Heart right ventricle (tissue), 16 donors: ENCODE measurements at regions not wholly inside any gene's neighbourhood (a gene's known extent, or its start where the extent isn't known, plus 50 kb on each side); places are given as distances from the start of the nearest gene placed in this dataset.
"Not testable (repeated sequence)": the region's sequence is repeated elsewhere in the genome, so short reads cannot be mapped to it uniquely, and the experiment has no call there.

Experiments used
- ATAC-seq, 8 donors: fragments of 200-7000 bp; cut with Tn5 transposase; one replicate each; pipeline ENCODE4 v1.9.1; 2020; ENCODE audit warnings: mild to moderate bottlenecking in 8 of 8, moderate library complexity in 8 of 8, moderate number of reproducible peaks in 1 of 8
- DNase-seq, 2 donors: peaks; one replicate each; pipeline ENCODE4 v3.0.0-alpha.2; 2020
- H3K27ac ChIP-seq, 10 donors: fragments of 200-600 bp; sonication (generic) in 2 of 10; one replicate each; pipeline versions ENCODE4 v1.5.0 to v1.8.0; 2020 to 2022; ENCODE audit warnings: mild to moderate bottlenecking in 3 of 10
- H3K27me3 ChIP-seq, 7 donors: fragments of 200-600 bp; one replicate each; pipeline ENCODE4 v1.8.0; 2021 to 2022; ENCODE audit warnings: mild to moderate bottlenecking in 2 of 7
- H3K36me3 ChIP-seq, 9 donors: fragments of 200-600 bp; sonication (generic) in 1 of 9; one replicate each; pipeline versions ENCODE4 v1.5.0 to v1.8.0; 2020 to 2022; ENCODE audit warnings: mild to moderate bottlenecking in 2 of 9
- H3K4me1 ChIP-seq, 9 donors: fragments of 200-600 bp; sonication (generic) in 1 of 9; one replicate each; pipeline versions ENCODE4 v1.5.0 to v1.8.0; 2020 to 2022; ENCODE audit warnings: mild to moderate bottlenecking in 4 of 9
- H3K4me3 ChIP-seq, 10 donors: fragments of 200-600 bp; sonication (generic) in 2 of 10; one replicate each; pipeline versions ENCODE4 v1.5.0 to v1.8.0; 2020 to 2022; ENCODE audit warnings: mild to moderate bottlenecking in 7 of 10, moderate library complexity in 2 of 10
- H3K9me3 ChIP-seq, 11 donors: fragments of 200-600 bp in 10 of 11; sonication (generic) in 2 of 11; one replicate each; pipeline versions ENCODE4 v1.5.0 to v1.8.0; 2013 to 2022; ENCODE audit warnings: mild to moderate bottlenecking in 2 of 11, control low read depth in 1 of 11, moderate library complexity in 1 of 11
- WGBS, 2 donors: extraction: QIAGEN DNeasy Blood & Tissue Kit; methylation state at CpG; one replicate each; pipeline ENCODE4 v1.1.7; 2013; ENCODE audit warnings: inconsistent platforms in 1 of 2; 5-methylcytosine and 5-hydroxymethylcytosine counted together
- intact Hi-C, 10 donors: fragments of 100-400 bp; cut with DNase I; formaldehyde crosslinking; loops; one replicate each; pipeline versions ENCODE4 v1.11.1 to v1.14.2; 2022
- TF ChIP-seq, protein P1 (sequence below), 9 donors: fragments of 200-600 bp; sonication (generic) in 2 of 9; IDR thresholded peaks; one replicate each; pipeline versions ENCODE4 v1.5.0 to v1.8.0; 2021 to 2022; ENCODE audit warnings: antibody characterized with exemption in 9 of 9, mild to moderate bottlenecking in 5 of 9, moderate library complexity in 1 of 9
- donor health status: Arrhythmogenic right ventricular cardiomyopathy.
- donor health status: ischemic (EF 13 %, LVEDD 7.1; RV severe dilation, severe dysfunction).
- donor health status: healthy with polysubstance abuse.
- donor health status: DM: no; HTN: yes; CAD: no.
- donor health status: DM: no; HTN: no; CAD: no.
- donor health status: ischemic (EF 25% LVEDD 6.9; RV normal size, moderate dysfunction).
- donor health status: ischemic (EF 25% LVEDD 5.7; RV mildly dilated, moderate dysfunction).
- donor health status: healthy.
- donor health status: DM: yes; HTN: yes; CAD: no.
- donor health status: Ischemic cardiomyopathy.
- donor health status: ischemic (EF 35%, LVEDD 5.7; RV mildly dilated, moderate dysfunction).
- donor health status: nonischemic (EF 11% LVEDD 7.7; RV severe dilation, severe dysfunction).
- donor health status: DM: yes; HTN: yes; CAD: no.
- donor health status: PGD.
- donor health status: ischemic (EF 29% LVEDD 5.4; RV normal size, mild dysfunction).
- donor health status: nonischemic (EF 23%, LVEDD 6.1; RV moderate dilation, normal function).

DNA sequence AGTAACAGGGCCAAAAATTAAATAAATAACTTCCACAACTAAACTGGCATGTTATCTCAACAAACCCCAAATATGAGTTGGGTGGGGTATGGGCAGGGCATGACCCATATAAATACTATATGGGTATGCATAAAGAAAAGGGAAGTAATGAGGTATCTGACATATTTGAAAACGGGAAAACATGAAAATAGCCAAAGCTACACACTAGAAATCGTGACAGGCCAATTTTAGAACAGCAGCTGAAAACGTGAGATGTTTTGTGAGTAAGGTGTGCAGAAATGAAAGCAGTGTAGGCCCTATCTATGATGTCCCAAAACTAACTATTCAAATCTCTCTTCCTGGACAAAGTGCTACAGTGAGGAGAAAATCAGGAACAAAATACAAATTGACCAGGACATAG, 537.9 kb upstream of the NR5A2 start:
- intact Hi-C loops: no loop called here
- 74 to 78% methylated on average over 3 of the region's 3 CpGs for WGBS, 2 donors
- Histone ChIP-seq H3K36me3 (no peaks in the 10 kb centered on the region), H3K4me3 (no peak overlapping the region), H3K27ac (no peak overlapping the region), H3K9me3 (peaks cover 0 to 16% (median 4%) of the 10 kb centered on the region in 11 donors), H3K27me3 (no peaks in the 10 kb centered on the region), H3K4me1 (no peaks in the 10 kb centered on the region)
- ATAC-seq (no peak), DNase-seq (no peak)
- TF ChIP-seq, protein P1, sequence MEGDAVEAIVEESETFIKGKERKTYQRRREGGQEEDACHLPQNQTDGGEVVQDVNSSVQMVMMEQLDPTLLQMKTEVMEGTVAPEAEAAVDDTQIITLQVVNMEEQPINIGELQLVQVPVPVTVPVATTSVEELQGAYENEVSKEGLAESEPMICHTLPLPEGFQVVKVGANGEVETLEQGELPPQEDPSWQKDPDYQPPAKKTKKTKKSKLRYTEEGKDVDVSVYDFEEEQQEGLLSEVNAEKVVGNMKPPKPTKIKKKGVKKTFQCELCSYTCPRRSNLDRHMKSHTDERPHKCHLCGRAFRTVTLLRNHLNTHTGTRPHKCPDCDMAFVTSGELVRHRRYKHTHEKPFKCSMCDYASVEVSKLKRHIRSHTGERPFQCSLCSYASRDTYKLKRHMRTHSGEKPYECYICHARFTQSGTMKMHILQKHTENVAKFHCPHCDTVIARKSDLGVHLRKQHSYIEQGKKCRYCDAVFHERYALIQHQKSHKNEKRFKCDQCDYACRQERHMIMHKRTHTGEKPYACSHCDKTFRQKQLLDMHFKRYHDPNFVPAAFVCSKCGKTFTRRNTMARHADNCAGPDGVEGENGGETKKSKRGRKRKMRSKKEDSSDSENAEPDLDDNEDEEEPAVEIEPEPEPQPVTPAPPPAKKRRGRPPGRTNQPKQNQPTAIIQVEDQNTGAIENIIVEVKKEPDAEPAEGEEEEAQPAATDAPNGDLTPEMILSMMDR (IDR thresholded peaks at IDR 0.05): no peak

DNA sequence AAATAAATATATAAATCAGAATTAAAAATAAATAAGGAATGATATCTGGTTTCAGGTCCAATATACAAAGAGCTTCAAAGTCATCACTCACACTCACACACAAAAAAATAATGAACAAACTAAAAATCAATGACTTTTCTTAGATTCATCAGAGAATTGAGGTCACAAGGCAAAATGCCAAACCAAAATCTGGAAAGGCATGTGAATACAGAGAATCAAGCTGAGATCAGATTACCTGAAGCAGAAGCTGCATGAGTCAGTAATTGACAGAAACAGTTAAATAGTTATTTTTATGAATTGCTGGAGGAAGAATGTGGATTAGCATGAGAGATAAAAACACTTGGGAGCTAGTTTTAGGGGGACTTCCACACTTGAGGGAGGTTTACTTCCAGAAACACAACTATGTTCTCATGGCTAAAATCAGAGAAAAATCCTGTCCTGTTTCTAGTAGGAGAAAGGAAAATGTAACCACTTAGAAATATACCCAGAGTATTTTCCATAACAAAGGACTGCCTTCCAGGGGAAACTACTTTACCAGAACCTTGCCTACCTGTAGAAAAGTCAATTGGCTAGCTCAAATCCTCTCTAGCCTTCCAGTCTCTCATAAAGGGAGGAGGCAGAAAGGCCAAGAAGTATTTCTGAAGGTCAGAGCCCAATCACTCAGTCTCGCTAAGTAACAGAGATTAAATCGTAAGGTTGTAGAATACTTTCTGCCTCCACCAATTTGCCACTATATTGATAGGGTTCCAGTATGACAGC, 536.6 kb upstream of the NR5A2 start:
- H3K4me1 ChIP-seq: no peaks in the 10 kb centered on the region
- ATAC-seq: no peak
- H3K27me3 ChIP-seq: no peaks in the 10 kb centered on the region
- no peak overlapping the region for H3K27ac ChIP-seq
- DNase-seq: no peak
- TF ChIP-seq, protein P1 (IDR thresholded peaks at IDR 0.05): no peak
- no peaks in the 10 kb centered on the region for H3K36me3 ChIP-seq
- H3K9me3 ChIP-seq: peaks cover 0 to 30% (median 16%) of the 10 kb centered on the region in 11 donors
- intact Hi-C loops: no loop called here
- WGBS, 2 donors: 87 to 88% methylated on average over 2 of the region's 2 CpGs
- H3K4me3 ChIP-seq: no peak overlapping the region

DNA sequence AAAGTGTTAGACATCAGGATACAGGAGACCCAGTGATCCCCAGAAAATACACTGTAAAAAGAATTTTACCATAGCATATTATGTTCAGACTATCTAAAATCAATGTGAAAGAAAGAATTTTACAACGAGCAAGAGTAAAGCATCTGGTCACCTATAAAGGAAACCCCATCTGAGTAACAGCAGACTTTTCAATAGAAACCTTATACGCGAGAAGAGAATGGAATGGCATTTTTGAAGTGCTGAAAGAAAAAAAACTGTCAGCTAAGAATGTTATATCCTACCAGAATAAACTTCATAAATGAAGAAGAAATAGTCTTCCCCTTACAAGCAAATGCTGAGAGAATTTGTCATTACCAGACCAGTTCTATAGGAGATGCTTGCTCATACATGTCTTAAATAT, 532.1 kb upstream of the NR5A2 start:
- Histone ChIP-seq H3K27ac (no peak overlapping the region), H3K27me3 (no peaks in the 10 kb centered on the region), H3K4me1 (no peaks in the 10 kb centered on the region), H3K4me3 (no peak overlapping the region), H3K9me3 (peaks cover 0 to 40% (median 16%) of the 10 kb centered on the region in 11 donors), H3K36me3 (no peaks in the 10 kb centered on the region)
- TF ChIP-seq, protein P1 (IDR thresholded peaks at IDR 0.05): no peak
- WGBS, 2 donors: 92 to 93% methylated on average over 3 of the region's 3 CpGs
- DNase-seq (no peak), ATAC-seq (no peak)
- intact Hi-C loops: no loop called here

DNA sequence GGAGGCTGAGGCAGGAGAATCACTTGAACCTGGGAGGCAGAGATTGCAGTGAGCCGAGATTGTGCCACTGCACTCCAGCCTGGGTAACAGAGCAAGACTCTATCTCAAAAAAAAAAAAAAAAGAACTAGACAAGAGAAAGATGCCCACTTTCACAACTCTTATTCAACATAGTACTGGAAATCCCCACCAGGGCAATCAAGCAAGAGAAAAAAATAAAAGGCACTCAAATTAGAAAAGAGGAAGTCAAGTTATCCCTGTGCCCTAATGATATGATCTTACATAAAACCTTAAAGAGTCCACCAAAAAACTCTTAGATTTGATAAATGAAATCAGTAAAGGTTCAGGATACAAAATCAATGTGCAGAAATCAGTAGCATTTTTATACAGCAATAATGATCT, 528.7 kb upstream of the NR5A2 start:
- H3K27ac ChIP-seq, DNase-seq, ATAC-seq, H3K4me1 ChIP-seq, H3K36me3 ChIP-seq, H3K4me3 ChIP-seq, intact Hi-C loops, H3K27me3 ChIP-seq: not testable (repeated sequence)
- H3K9me3 ChIP-seq: peaks cover 0 to 36% (median 19%) of the 10 kb centered on the region in 11 donors
- 87 to 95% methylated on average over 1 of the region's 1 CpG for WGBS, 2 donors

DNA sequence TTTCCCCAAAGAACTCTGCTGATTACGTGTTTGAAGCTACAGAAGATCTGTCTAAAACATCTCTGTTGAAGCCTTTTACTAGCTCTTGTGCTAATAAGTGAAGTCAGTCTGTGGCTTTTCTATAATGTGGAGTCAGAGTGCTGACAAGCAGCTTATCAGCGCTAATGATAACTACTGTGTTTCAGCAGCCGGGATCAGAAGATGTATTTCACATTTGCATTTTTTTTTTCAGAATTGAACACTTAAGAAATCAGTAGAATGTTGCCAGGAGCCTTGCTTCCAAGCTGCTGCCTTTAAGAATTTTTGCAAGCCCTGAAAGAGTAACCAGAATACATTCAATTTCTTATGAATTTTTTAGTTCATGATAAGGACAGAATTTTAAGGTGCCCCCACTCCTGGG, 519.4 kb upstream of the NR5A2 start:
- H3K27me3 ChIP-seq: no peaks in the 10 kb centered on the region
- intact Hi-C loops: no loop called here
- no peak for DNase-seq
- no peak overlapping the region for H3K4me3 ChIP-seq
- no peak for ATAC-seq
- no peaks in the 10 kb centered on the region for H3K4me1 ChIP-seq
- WGBS, 2 donors: 22 to 33% methylated on average over 3 of the region's 3 CpGs
- no peaks in the 10 kb centered on the region for H3K9me3 ChIP-seq
- no peaks in the 10 kb centered on the region for H3K36me3 ChIP-seq
- H3K27ac ChIP-seq: no peak overlapping the region
- TF ChIP-seq, protein P1 (IDR thresholded peaks at IDR 0.05): no peak
